ENCODE measurements at regions not wholly inside any gene's neighbourhood (a gene's known extent, or its start where the extent isn't known, plus 50 kb on each side); places are given as distances from the start of the nearest gene placed in this dataset.

DNA sequence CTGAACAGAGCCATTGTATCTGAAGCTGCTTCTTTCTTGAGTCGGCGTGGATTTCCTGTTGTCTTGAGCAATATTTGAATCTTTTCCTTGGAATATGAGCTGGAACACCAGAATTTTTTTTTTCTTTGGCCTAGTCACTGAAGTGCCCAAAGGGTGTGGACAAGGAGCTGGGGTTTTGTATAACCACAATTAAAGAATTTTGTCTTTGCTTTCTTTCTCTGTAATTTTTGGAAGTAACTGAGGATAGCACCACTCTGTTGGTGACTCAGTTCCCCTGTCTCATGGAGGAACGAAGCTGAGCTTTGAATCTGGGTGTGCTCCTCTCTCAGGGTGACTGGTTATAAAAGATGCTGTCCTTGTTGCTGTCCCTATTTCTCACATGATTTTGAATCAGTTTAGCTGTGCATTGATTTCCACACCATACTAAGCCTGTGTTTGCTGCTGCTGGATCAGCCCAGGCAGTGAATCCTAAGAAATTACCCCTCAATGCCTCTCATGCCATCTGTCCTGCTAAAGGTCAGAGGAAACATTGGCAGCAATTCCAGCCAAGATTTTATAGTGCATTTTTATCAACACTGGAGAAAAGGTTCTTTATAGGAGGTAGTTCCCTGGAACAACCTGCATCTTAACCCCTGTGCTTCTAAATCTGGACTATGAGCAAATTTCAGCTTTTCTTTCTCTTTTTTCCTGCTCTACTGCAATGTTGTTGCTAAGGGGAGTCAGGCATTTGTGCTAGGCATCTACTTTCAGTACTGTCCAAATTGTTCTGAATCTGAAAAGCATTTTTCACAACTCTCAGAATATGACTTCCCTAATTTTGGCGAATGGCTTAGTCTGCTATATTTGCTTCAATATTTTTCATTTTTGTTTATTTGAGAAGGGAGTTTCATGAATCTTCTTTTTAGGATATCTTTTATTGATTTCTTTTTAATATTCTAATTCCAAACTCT lies 540.8 kb downstream of the SOX6 start:
- DNase-seq (ENCODE audit: low read depth): no peak

DNA sequence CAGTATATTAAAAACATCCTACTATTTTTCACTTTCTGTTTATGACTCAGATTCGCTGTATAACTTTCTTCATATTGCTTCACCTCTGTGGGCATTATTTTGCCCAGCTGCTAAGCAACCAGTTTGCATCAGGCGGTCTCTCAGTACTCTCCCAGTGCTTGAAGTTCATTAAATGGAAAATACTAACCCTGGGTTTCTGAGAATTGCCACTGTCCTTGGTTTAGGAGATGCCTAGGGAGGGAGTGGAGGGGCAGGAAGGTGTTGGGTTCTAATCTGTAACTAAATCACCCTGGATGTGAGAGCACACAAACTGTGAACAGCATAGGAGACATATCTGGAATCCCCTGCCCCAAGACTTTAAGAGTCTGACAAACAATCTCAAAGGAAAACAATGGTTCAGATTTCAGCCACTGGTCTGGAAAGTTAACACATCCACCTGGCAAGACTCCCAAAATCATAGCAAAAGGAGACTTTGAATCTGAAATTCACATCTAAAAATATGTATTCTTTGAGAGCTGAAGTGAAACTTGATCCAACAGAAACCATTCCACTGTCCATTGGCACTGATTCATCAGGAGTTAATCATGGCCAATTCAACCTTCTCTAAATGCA lies 540.0 kb downstream of the SOX6 start:
- no peak for DNase-seq (ENCODE audit: low read depth)

DNA sequence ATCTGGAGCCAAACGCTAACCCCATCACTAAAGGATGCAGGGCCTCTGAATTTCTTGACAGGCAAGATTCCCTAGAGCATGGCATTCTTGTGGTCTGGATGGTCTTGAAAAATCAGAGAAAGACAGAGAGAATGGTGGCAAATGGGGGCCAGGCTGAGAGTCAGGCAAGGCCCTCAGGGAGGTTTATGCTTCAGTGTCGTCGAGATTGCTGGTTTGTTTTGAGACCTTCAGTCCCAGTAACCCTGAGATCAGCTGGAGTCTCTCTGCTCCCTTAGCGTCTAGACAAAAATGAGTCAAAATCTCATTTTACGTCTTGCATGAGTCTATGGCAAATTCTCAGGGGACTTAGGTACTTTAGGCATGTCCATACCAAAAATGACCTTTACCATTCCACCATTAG lies 539.3 kb downstream of the SOX6 start:
- DNase-seq (ENCODE audit: low read depth): no peak

DNA sequence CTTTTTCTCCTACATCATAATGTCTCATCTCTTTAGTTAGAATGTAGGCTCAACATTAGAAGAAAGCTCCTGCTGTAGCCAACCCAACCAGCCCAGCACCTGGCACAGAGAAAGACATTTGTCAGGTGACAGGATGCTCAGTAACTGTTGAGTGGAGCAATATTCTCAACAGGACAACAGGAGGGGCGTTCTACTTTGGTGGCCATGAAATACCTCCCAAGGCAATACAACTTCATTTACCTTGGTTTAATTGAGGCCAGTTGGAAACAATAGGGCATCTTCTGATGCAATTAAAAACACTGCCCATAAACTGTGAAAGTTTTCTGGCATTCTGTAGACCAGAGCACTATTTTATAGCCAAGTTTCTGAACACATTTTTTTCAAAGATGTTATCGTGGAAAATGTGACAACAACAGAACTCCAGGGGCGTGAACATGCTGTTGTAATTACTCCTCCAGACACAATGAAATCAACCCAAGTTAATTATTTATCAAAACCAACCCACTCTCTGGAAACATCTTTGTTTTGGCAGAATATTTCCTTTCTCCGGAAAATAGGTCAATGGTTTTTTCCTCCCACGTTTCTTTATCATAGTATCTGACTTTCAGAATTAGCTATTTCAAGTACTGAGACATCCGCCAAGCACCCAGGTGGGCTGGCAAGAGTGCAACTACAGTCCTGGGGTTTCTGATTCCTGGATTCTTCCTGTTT lies 538.1 kb downstream of the SOX6 start:
- DNase-seq (ENCODE audit: low read depth): no peak

- no peak for DNase-seq (ENCODE audit: low read depth)
Measured at GRCh38 chr11:15819679-15820286, 536.6 kb downstream of the SOX6 start.

DNA sequence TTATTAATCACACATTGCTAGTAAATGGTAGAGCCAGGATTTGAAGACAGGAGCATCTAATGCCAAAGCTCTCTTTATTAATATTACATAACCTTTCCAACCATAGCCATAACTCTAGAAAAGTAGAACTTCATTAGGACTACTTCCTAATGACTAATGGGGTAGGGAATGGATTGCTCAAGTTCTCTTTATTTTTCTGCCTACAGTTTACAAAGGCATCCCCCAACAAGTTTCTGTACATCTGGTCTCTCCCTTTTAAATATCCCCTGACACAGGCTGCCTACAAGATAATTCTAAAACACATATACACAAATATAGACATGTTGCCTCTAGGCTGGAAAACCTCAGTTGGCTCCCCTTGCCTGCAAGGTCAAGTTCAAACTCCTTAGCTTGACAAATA lies 534.9 kb downstream of the SOX6 start:
- DNase-seq (ENCODE audit: low read depth): no peak

DNA sequence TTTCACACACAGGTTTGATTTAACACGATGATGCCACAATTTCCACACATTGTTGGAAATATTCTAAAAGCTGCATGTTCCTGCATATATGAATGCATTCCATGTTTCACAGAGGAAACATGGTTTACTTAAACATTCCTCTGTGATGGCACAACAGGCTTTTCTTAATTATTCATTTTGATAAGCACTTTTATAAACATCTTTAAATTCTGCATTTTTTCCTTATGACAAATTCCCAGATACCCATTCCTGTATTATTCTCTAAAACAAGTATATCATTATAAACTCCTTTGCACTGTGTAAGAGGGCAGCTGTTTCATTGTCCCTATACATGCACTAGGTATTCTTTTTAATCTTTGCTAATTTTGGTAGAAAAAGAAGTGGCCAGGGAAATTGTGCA lies 532.3 kb downstream of the SOX6 start:
- DNase-seq (ENCODE audit: low read depth): no peak

DNA sequence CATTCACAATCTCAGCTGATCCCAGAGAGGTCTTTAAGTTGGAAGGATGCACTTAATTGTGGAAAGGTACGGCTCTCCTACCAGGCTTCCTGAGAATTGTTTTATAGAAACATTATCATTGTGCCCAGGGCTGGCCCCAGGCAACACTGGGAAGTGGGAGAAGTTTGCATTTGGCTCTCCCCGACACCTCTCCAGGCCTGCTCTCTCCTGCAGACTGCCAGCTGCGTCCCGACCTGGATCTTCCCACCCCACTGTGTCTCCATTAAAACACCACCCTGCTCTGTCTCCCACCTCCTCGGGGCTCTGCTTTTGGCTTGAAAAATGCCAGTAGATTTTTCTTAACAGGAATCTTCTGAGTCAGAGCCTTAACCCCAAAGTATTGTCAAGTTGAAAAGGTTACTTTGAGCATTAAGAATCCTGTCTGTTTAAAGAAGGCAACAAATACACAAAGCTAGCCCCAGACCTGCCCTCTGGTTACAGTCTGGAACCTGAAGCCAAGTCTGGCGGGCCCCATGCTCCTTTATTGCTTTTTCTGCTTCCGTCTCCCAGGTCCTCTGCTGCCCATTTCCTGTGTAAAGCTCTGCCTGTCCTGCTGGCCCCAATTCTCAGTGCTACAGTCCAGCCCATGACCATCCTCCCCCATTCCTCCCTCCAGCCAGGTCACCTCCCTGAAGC lies 530.2 kb downstream of the SOX6 start:
- no peak for DNase-seq (ENCODE audit: low read depth)

DNA sequence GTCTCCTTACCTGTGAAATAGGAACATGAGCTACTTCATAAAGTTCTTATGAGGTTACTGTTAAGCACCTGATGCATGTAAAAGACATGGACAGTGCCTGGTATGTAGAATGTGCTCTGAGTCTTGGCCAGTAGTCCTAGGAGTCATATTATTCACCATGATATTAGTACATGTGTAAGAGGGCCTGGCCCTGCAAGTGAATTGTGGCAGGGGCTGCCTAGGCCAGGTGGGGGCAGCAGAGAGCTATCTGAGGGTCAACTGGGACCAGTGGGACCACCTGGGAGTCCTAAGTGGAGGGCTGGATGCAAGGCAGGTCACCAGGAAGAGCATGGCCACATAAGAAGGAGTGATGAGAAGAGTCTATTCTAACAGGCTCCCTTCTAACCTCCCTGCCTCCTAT lies 529.5 kb downstream of the SOX6 start:
- DNase-seq (ENCODE audit: low read depth): no peak

- DNase-seq (ENCODE audit: low read depth): no peak
Measured at GRCh38 chr11:15828215-15828853, 528.0 kb downstream of the SOX6 start.

GRCh38 chr11:15829312-15829711 lies 527.0 kb downstream of the SOX6 start:
- DNase-seq (ENCODE audit: low read depth): no peak

- no peak for DNase-seq (ENCODE audit: low read depth)
Measured at GRCh38 chr11:15830741-15831428, 525.5 kb downstream of the SOX6 start.

DNA sequence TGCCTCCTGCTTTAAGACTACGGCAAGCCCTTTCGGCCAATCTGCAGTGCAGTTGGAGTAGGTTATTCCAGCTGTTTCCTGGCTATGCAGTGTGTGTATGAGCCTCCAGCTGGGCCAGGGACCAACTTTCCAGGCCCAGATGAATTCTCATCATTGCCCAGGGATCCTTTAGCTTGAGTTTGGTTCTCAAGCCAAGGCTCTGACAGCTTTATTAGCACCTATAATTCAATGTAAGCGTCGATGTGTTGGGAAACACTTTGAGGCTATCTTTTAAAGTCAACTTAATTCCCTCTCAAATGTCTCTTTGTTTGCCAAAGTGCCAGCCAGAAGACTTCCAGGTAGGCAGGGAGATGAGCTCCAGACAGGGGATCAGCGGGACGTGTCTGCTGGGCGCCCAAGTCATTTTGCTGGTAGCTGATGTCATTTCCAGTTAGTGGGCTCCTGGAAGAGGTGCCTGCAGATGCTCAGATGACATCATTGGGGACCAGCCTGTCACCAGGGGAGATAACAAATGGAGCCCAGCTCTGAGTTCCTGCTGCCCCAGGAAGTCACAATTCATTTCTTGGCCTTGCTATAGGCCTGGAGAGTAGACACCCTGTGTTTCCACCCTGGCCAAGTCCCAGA lies 520.4 kb downstream of the SOX6 start:
- no peak for DNase-seq (ENCODE audit: low read depth)

- no peak for DNase-seq (ENCODE audit: low read depth)
Measured at GRCh38 chr11:15836795-15837194, 519.6 kb downstream of the SOX6 start.

DNA sequence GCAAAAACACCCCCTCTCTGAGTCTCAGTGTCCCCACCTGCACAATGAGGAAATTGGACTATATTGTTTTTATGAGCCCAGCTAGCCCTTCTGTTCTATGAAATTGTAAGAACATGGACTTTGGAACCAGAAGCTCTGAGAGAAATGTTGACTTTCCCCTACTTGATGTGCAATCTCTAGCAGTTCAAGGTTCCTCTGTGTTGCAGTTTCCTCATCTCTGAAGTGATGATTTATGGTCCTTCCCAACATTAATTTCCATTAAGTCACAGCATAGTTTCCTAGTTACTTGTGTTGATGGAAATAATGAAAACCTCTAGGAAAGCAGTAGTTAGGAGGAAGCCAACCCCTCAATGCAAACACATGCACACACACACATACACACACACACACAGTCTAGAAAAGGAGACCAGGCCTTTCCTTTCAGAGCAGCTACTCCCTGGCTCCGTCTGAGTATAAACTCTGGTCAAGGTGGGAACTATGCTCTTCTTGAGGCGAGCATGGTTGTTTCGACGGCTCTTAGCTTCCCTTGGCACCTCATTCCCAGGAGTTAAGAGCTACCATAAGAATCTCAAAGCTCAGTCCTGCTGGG lies 518.4 kb downstream of the SOX6 start:
- DNase-seq (ENCODE audit: low read depth): no peak

GRCh38 chr11:15839061-15839460 lies 517.3 kb downstream of the SOX6 start:
- no peak for DNase-seq (ENCODE audit: low read depth)

- DNase-seq (ENCODE audit: low read depth): no peak
Measured at GRCh38 chr11:15840966-15841365, 515.4 kb downstream of the SOX6 start.

DNA sequence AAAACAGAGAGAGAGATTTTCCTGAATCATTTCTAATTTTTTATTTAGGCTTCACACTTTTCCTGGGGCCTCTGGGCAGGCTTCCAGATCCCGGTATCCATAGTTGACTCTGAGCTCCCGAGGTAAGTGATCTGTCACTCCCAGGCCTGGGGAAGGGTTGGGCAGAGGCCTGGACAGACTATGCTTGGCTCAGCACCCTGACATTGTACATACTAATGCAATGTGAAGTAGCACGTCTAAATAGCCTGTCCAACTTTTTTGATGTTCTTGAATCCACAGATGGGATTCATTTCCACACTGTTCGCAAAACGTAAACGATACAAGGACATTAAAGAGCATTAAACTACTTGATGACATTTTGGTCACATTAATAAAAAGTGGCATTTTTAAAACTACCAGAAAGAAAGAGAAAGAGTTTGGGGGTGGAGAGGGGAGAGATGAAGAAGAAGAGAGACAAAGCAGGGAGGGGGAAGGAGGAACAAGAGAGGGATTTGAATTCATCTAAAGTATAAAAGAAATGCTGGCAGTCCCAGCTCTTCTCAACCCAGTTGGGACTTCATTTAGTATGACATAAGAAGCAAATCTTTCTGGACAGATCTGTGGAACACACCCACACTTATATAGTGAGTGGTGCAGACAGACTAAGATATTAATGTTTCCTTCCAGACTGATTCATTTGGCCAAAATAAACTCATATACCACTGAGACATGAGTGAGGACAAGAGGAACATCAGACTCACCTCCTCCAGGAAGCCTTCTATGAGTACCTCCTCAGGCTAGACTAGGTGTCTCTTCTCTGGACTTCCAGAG lies 514.2 kb downstream of the SOX6 start:
- no peak for DNase-seq (ENCODE audit: low read depth)

- no peak for DNase-seq (ENCODE audit: low read depth)
Measured at GRCh38 chr11:15843309-15843872, 513.0 kb downstream of the SOX6 start.

All from stimulated activated CD8-positive, alpha-beta memory T cell treated with anti-CD3 and anti-CD28 coated beads, Interleukin-7, amount 100 ng/mL, for 24 hours (primary cell).